ENCODE measurements at regions not wholly inside any gene's neighbourhood (a gene's known extent, or its start where the extent isn't known, plus 50 kb on each side); places are given as distances from the start of the nearest gene placed in this dataset.

GRCh38 chr6:15845492-15845891 is 182.7 kb upstream of the DTNBP1 start:
- TF ChIP-seq, protein P1, sequence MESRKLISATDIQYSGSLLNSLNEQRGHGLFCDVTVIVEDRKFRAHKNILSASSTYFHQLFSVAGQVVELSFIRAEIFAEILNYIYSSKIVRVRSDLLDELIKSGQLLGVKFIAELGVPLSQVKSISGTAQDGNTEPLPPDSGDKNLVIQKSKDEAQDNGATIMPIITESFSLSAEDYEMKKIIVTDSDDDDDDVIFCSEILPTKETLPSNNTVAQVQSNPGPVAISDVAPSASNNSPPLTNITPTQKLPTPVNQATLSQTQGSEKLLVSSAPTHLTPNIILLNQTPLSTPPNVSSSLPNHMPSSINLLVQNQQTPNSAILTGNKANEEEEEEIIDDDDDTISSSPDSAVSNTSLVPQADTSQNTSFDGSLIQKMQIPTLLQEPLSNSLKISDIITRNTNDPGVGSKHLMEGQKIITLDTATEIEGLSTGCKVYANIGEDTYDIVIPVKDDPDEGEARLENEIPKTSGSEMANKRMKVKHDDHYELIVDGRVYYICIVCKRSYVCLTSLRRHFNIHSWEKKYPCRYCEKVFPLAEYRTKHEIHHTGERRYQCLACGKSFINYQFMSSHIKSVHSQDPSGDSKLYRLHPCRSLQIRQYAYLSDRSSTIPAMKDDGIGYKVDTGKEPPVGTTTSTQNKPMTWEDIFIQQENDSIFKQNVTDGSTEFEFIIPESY (IDR thresholded peaks at IDR 0.05; ENCODE audit: extremely low read depth, insufficient replicate concordance, low read length) = no peak
- TF ChIP-seq EGR1 (IDR thresholded peaks at IDR 0.05; ENCODE audit: low read depth) (no peak), CTCF (IDR thresholded peaks at IDR 0.05 in 2 of 3, conservative IDR thresholded peaks at IDR 0.05 in 1 of 3; ENCODE audit: borderline replicate concordance in 1 of 3, insufficient read depth in 1 of 3, low read depth in 2 of 3, low read length in 2 of 3) (no peak), RAD21 (IDR thresholded peaks at IDR 0.05; ENCODE audit: low read depth) (no peak), TCF7L2 (IDR thresholded peaks at IDR 0.05; ENCODE audit: borderline replicate concordance, extremely low read depth, insufficient read depth, insufficient read length) (no peak), POLR2A (IDR thresholded peaks at IDR 0.05; ENCODE audit: borderline replicate concordance, extremely low read depth, insufficient read depth, insufficient read length) (no peak), ZFX (IDR thresholded peaks at IDR 0.05) (no peak), JUND (IDR thresholded peaks at IDR 0.05) (no peak), POLR2AphosphoS5 (IDR thresholded peaks at IDR 0.05; ENCODE audit: low read depth, low read length) (no peak), YY1 (IDR thresholded peaks at IDR 0.05; ENCODE audit: extremely low read depth, insufficient replicate concordance, low read depth, low read length) (no peak)
- TF ChIP-seq, protein P2, sequence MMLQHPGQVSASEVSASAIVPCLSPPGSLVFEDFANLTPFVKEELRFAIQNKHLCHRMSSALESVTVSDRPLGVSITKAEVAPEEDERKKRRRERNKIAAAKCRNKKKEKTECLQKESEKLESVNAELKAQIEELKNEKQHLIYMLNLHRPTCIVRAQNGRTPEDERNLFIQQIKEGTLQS (IDR thresholded peaks at IDR 0.05) = no peak
- TF ChIP-seq, protein P3, sequence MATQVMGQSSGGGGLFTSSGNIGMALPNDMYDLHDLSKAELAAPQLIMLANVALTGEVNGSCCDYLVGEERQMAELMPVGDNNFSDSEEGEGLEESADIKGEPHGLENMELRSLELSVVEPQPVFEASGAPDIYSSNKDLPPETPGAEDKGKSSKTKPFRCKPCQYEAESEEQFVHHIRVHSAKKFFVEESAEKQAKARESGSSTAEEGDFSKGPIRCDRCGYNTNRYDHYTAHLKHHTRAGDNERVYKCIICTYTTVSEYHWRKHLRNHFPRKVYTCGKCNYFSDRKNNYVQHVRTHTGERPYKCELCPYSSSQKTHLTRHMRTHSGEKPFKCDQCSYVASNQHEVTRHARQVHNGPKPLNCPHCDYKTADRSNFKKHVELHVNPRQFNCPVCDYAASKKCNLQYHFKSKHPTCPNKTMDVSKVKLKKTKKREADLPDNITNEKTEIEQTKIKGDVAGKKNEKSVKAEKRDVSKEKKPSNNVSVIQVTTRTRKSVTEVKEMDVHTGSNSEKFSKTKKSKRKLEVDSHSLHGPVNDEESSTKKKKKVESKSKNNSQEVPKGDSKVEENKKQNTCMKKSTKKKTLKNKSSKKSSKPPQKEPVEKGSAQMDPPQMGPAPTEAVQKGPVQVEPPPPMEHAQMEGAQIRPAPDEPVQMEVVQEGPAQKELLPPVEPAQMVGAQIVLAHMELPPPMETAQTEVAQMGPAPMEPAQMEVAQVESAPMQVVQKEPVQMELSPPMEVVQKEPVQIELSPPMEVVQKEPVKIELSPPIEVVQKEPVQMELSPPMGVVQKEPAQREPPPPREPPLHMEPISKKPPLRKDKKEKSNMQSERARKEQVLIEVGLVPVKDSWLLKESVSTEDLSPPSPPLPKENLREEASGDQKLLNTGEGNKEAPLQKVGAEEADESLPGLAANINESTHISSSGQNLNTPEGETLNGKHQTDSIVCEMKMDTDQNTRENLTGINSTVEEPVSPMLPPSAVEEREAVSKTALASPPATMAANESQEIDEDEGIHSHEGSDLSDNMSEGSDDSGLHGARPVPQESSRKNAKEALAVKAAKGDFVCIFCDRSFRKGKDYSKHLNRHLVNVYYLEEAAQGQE (IDR thresholded peaks at IDR 0.05; ENCODE audit: low read depth) = no peak
